WTC11 (cell line): ENCODE measurements at regions not wholly inside any gene's neighbourhood (a gene's known extent, or its start where the extent isn't known, plus 50 kb on each side); places are given as distances from the start of the nearest gene placed in this dataset.

ENCODE experiments used
- ATAC-seq: fragments of 200-7000 bp; cut with Tn5 transposase; 2 replicates; pipeline ENCODE4 v1.10.0; 2021; ENCODE audit warnings: mild to moderate bottlenecking, moderate library complexity
- CTCF ChIA-PET: fragments of 300-600 bp; sonication (Branson Sonifier 250); formaldehyde crosslinking; loops from one replicate; lab custom pipeline; 2021; ENCODE audit warnings: antibody characterized with exemption; lab: Charles Lee
- POLR2A ChIA-PET: fragments of 350-600 bp; sonication (Branson Sonifier 250); formaldehyde crosslinking; loops from one replicate; lab custom pipeline; 2021; ENCODE audit warnings: antibody characterized with exemption; lab: Charles Lee
- DNase-seq: peaks from one replicate; pipeline ENCODE4 v3.0.0; 2021; ENCODE audit warnings: low spot score
- H3K27ac Mint-ChIP-seq: 2 replicates; pipeline ENCODE4 v1.8.0; 2021; ENCODE audit warnings: mixed read lengths
- H3K27me3 Mint-ChIP-seq: 2 replicates; pipeline ENCODE4 v1.8.0; 2021; ENCODE audit warnings: low read depth, mild to moderate bottlenecking, moderate library complexity, mixed read lengths
- H3K36me3 Mint-ChIP-seq: 2 replicates; pipeline ENCODE4 v1.8.0; 2021; ENCODE audit warnings: mixed read lengths
- H3K4me1 Mint-ChIP-seq: 2 replicates; pipeline ENCODE4 v1.8.0; 2022; ENCODE audit warnings: mixed read lengths
- H3K4me3 Mint-ChIP-seq: 2 replicates; pipeline ENCODE4 v1.8.0; 2021; ENCODE audit warnings: mild to moderate bottlenecking, moderate library complexity, mixed read lengths
- H3K9me3 Mint-ChIP-seq: 2 replicates; pipeline ENCODE4 v1.8.0; 2021; ENCODE audit warnings: mixed read lengths
- ELF4 ChIP-seq: sonication (generic); formaldehyde crosslinking; IDR thresholded peaks from 2 replicates; pipeline ENCODE4 v1.8.1; 2022; ENCODE audit warnings: low read depth, mild to moderate bottlenecking, moderate library complexity, missing genetic modification reagents
- FOXJ3 ChIP-seq: sonication (generic); formaldehyde crosslinking; IDR thresholded peaks from 2 replicates; pipeline ENCODE4 v1.9.0; 2021; ENCODE audit warnings: missing genetic modification reagents, mild to moderate bottlenecking, borderline replicate concordance
- JAZF1 ChIP-seq: fragments of 250-450 bp; sonication (Bioruptor Pico); IDR thresholded peaks from 2 replicates; pipeline ENCODE4 v1.9.0; 2021; ENCODE audit warnings: moderate library complexity, mild to moderate bottlenecking, inconsistent platforms
- KAT7 ChIP-seq: sonication (generic); formaldehyde crosslinking; IDR thresholded peaks from 2 replicates; pipeline ENCODE4 v1.8.1; 2023; ENCODE audit warnings: missing genetic modification reagents, mild to moderate bottlenecking, borderline replicate concordance
- NFATC4 ChIP-seq: fragments of 250-450 bp; sonication (Bioruptor Pico); IDR thresholded peaks from 2 replicates; pipeline ENCODE4 v1.9.0; 2021; ENCODE audit warnings: mild to moderate bottlenecking
- NFE2L1 ChIP-seq: sonication (generic); formaldehyde crosslinking; IDR thresholded peaks from 2 replicates; pipeline ENCODE4 v1.8.1; 2023; ENCODE audit warnings: missing genetic modification reagents
- NFYB ChIP-seq: sonication (generic); formaldehyde crosslinking; conservative IDR thresholded peaks from 2 replicates; pipeline ENCODE4 v1.8.0; 2022; ENCODE audit warnings: low read depth, missing genetic modification reagents
- OVOL2 ChIP-seq: fragments of 250-450 bp; sonication (Bioruptor Pico); IDR thresholded peaks from 2 replicates; pipeline ENCODE4 v1.9.0; 2021; ENCODE audit warnings: mild to moderate bottlenecking, borderline replicate concordance
- RORB ChIP-seq: fragments of 250-450 bp; sonication (Bioruptor Pico); IDR thresholded peaks from 2 replicates; pipeline ENCODE4 v1.9.0; 2021; ENCODE audit warnings: mild to moderate bottlenecking
- SOX15 ChIP-seq: fragments of 250-450 bp; sonication (Bioruptor Pico); IDR thresholded peaks from 2 replicates; pipeline ENCODE4 v1.9.0; 2021; ENCODE audit warnings: mild to moderate bottlenecking
- TCF7 ChIP-seq: sonication (generic); formaldehyde crosslinking; IDR thresholded peaks from 2 replicates; pipeline ENCODE4 v1.8.0; 2022; ENCODE audit warnings: mild to moderate bottlenecking, low read depth, missing genetic modification reagents, moderate library complexity
- TP53 ChIP-seq: sonication (generic); formaldehyde crosslinking; IDR thresholded peaks from 2 replicates; pipeline ENCODE4 v1.8.1; 2023; ENCODE audit warnings: mild to moderate bottlenecking, missing genetic modification reagents
- ZNF219 ChIP-seq: sonication (generic); formaldehyde crosslinking; IDR thresholded peaks from 2 replicates; pipeline ENCODE4 v1.8.0; 2023; ENCODE audit warnings: missing genetic modification reagents, mild to moderate bottlenecking, borderline replicate concordance
- ZNF263 ChIP-seq: sonication (generic); formaldehyde crosslinking; IDR thresholded peaks from 2 replicates; pipeline ENCODE4 v1.8.1; 2022; ENCODE audit warnings: low read depth, mild to moderate bottlenecking, moderate library complexity, missing genetic modification reagents
- TF ChIP-seq, protein P1 (sequence below): fragments of 250-450 bp; sonication (Bioruptor Pico); IDR thresholded peaks from 2 replicates; pipeline ENCODE4 v1.9.0; 2021; ENCODE audit warnings: mild to moderate bottlenecking
- TF ChIP-seq, protein P2 (sequence below): sonication (generic); formaldehyde crosslinking; IDR thresholded peaks from 2 replicates; pipeline ENCODE4 v1.8.0; 2022; ENCODE audit warnings: missing genetic modification reagents
- TF ChIP-seq, protein P3 (sequence below): fragments of 200-600 bp; IDR thresholded peaks from 2 replicates; pipeline ENCODE4 v1.8.0; 2022; ENCODE audit warnings: antibody characterized with exemption
- TF ChIP-seq, protein P4 (sequence below): sonication (generic); formaldehyde crosslinking; IDR thresholded peaks from 2 replicates; pipeline ENCODE4 v1.8.1; 2023; ENCODE audit warnings: mild to moderate bottlenecking, missing genetic modification reagents
- TF ChIP-seq, protein P5 (sequence below): sonication (generic); formaldehyde crosslinking; IDR thresholded peaks from 2 replicates; pipeline ENCODE4 v1.8.1; 2022; ENCODE audit warnings: missing genetic modification reagents, borderline replicate concordance
- TF ChIP-seq, protein P6 (sequence below): sonication (generic); formaldehyde crosslinking; IDR thresholded peaks from 2 replicates; pipeline ENCODE4 v1.8.1; 2022; ENCODE audit warnings: mild to moderate bottlenecking, moderate library complexity, missing genetic modification reagents
- TF ChIP-seq, protein P7 (sequence below): fragments of 250-450 bp; sonication (Bioruptor Pico); IDR thresholded peaks from 2 replicates; pipeline ENCODE4 v1.8.0; 2021; ENCODE audit warnings: mild to moderate bottlenecking
- TF ChIP-seq, protein P8 (sequence below): fragments of 250-450 bp; sonication (Bioruptor Pico); IDR thresholded peaks from 2 replicates; pipeline ENCODE4 v1.9.0; 2021; ENCODE audit warnings: moderate library complexity, mild to moderate bottlenecking, inconsistent platforms, borderline replicate concordance
- TF ChIP-seq, protein P9 (sequence below): sonication (generic); formaldehyde crosslinking; IDR thresholded peaks from 2 replicates; pipeline ENCODE4 v1.8.0; 2022; ENCODE audit warnings: mild to moderate bottlenecking, missing genetic modification reagents

DNA sequence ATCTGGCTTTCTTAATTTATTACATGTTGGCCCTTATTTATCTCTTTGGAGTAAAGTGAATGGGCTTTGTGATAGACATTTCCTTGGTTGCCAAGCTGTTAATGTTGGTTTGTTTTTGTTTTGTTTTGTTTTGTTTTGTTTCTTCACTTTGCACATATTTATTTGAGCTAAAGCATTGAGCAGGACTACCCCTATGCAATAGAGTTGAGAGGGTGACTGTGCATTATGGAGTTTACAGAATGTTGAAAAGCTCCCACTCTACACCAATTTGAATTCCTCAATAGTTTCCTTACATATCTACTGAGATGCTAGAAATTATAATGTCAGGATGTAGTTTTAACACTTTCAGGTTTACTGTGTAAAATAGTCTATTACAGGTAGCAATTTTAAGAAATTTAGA lies 462.8 kb upstream of the CBLB start:
- Mint-ChIP-seq H3K9me3 (no peaks in the 10 kb centered on the region), H3K27ac (no peak overlapping the region), H3K4me1 (peaks cover 9% of the 10 kb centered on the region), H3K4me3 (no peak overlapping the region), H3K36me3 (no peaks in the 10 kb centered on the region), H3K27me3 (no peaks in the 10 kb centered on the region)
- no peak for ATAC-seq
- ChIA-PET POLR2A (no interaction called here), CTCF (no interaction called here)
- no peak for DNase-seq
- TF ChIP-seq, protein P1, sequence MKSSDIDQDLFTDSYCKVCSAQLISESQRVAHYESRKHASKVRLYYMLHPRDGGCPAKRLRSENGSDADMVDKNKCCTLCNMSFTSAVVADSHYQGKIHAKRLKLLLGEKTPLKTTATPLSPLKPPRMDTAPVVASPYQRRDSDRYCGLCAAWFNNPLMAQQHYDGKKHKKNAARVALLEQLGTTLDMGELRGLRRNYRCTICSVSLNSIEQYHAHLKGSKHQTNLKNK (CRISPR knock-in tag) = no peak
- TF ChIP-seq, protein P2, sequence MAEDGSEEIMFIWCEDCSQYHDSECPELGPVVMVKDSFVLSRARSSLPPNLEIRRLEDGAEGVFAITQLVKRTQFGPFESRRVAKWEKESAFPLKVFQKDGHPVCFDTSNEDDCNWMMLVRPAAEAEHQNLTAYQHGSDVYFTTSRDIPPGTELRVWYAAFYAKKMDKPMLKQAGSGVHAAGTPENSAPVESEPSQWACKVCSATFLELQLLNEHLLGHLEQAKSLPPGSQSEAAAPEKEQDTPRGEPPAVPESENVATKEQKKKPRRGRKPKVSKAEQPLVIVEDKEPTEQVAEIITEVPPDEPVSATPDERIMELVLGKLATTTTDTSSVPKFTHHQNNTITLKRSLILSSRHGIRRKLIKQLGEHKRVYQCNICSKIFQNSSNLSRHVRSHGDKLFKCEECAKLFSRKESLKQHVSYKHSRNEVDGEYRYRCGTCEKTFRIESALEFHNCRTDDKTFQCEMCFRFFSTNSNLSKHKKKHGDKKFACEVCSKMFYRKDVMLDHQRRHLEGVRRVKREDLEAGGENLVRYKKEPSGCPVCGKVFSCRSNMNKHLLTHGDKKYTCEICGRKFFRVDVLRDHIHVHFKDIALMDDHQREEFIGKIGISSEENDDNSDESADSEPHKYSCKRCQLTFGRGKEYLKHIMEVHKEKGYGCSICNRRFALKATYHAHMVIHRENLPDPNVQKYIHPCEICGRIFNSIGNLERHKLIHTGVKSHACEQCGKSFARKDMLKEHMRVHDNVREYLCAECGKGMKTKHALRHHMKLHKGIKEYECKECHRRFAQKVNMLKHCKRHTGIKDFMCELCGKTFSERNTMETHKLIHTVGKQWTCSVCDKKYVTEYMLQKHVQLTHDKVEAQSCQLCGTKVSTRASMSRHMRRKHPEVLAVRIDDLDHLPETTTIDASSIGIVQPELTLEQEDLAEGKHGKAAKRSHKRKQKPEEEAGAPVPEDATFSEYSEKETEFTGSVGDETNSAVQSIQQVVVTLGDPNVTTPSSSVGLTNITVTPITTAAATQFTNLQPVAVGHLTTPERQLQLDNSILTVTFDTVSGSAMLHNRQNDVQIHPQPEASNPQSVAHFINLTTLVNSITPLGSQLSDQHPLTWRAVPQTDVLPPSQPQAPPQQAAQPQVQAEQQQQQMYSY (CRISPR knock-in tag) = no peak
- TF ChIP-seq ZNF263 (no peak), NFATC4 (CRISPR knock-in tag) (no peak), JAZF1 (CRISPR knock-in tag) (no peak), TCF7 (no peak), RORB (CRISPR knock-in tag) (no peak), OVOL2 (CRISPR knock-in tag) (no peak), ZNF219 (CRISPR knock-in tag) (no peak), TP53 (no peak)
- TF ChIP-seq, protein P3, sequence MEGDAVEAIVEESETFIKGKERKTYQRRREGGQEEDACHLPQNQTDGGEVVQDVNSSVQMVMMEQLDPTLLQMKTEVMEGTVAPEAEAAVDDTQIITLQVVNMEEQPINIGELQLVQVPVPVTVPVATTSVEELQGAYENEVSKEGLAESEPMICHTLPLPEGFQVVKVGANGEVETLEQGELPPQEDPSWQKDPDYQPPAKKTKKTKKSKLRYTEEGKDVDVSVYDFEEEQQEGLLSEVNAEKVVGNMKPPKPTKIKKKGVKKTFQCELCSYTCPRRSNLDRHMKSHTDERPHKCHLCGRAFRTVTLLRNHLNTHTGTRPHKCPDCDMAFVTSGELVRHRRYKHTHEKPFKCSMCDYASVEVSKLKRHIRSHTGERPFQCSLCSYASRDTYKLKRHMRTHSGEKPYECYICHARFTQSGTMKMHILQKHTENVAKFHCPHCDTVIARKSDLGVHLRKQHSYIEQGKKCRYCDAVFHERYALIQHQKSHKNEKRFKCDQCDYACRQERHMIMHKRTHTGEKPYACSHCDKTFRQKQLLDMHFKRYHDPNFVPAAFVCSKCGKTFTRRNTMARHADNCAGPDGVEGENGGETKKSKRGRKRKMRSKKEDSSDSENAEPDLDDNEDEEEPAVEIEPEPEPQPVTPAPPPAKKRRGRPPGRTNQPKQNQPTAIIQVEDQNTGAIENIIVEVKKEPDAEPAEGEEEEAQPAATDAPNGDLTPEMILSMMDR = no peak
- TF ChIP-seq, protein P4, sequence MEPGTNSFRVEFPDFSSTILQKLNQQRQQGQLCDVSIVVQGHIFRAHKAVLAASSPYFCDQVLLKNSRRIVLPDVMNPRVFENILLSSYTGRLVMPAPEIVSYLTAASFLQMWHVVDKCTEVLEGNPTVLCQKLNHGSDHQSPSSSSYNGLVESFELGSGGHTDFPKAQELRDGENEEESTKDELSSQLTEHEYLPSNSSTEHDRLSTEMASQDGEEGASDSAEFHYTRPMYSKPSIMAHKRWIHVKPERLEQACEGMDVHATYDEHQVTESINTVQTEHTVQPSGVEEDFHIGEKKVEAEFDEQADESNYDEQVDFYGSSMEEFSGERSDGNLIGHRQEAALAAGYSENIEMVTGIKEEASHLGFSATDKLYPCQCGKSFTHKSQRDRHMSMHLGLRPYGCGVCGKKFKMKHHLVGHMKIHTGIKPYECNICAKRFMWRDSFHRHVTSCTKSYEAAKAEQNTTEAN = no peak

DNA sequence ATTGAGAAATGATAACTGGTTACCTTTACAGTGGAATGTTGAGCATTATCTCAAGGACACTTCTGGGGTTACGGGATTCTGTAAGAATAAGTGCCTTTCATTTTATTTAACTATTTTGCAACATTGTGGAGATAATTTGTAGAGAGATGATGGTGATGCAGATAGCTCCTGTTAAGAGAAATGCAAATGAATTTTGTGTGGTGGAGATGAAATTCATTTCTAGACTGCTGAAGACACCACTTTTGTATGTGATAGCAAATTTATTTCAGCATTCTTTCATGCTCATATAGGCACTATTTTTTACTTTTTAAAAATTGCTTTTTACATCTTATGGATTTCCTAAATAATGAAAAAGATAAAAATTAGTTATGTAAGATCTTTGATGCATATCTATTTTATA lies 463.3 kb upstream of the CBLB start:
- ATAC-seq = no peak
- POLR2A ChIA-PET = no interaction called here
- TF ChIP-seq, protein P5, sequence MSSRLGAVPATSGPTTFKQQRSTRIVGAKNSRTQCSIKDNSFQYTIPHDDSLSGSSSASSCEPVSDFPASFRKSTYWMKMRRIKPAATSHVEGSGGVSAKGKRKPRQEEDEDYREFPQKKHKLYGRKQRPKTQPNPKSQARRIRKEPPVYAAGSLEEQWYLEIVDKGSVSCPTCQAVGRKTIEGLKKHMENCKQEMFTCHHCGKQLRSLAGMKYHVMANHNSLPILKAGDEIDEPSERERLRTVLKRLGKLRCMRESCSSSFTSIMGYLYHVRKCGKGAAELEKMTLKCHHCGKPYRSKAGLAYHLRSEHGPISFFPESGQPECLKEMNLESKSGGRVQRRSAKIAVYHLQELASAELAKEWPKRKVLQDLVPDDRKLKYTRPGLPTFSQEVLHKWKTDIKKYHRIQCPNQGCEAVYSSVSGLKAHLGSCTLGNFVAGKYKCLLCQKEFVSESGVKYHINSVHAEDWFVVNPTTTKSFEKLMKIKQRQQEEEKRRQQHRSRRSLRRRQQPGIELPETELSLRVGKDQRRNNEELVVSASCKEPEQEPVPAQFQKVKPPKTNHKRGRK = no peak
- no peak for TF ChIP-seq ELF4 (CRISPR knock-in tag)
- TF ChIP-seq, protein P1 (CRISPR knock-in tag) = no peak
- no peak for TF ChIP-seq SOX15
- TF ChIP-seq NFYB (CRISPR knock-in tag) = no peak
- TF ChIP-seq, protein P6, sequence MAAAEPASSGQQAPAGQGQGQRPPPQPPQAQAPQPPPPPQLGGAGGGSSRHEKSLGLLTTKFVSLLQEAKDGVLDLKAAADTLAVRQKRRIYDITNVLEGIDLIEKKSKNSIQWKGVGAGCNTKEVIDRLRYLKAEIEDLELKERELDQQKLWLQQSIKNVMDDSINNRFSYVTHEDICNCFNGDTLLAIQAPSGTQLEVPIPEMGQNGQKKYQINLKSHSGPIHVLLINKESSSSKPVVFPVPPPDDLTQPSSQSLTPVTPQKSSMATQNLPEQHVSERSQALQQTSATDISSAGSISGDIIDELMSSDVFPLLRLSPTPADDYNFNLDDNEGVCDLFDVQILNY (CRISPR knock-in tag) = no peak
- TF ChIP-seq, protein P7, sequence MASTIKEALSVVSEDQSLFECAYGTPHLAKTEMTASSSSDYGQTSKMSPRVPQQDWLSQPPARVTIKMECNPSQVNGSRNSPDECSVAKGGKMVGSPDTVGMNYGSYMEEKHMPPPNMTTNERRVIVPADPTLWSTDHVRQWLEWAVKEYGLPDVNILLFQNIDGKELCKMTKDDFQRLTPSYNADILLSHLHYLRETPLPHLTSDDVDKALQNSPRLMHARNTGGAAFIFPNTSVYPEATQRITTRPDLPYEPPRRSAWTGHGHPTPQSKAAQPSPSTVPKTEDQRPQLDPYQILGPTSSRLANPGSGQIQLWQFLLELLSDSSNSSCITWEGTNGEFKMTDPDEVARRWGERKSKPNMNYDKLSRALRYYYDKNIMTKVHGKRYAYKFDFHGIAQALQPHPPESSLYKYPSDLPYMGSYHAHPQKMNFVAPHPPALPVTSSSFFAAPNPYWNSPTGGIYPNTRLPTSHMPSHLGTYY (CRISPR knock-in tag) = no peak
- TF ChIP-seq KAT7 (CRISPR knock-in tag) = no peak
- TF ChIP-seq JAZF1 (CRISPR knock-in tag) = no peak
- TF ChIP-seq FOXJ3 (CRISPR knock-in tag) = no peak
- TF ChIP-seq, protein P8, sequence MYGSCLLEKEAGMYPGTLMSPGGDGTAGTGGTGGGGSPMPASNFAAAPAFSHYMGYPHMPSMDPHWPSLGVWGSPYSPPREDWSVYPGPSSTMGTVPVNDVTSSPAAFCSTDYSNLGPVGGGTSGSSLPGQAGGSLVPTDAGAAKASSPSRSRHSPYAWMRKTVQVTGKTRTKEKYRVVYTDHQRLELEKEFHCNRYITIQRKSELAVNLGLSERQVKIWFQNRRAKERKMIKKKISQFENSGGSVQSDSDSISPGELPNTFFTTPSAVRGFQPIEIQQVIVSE = no peak
- no peak for TF ChIP-seq NFE2L1 (CRISPR knock-in tag)
- TF ChIP-seq, protein P9, sequence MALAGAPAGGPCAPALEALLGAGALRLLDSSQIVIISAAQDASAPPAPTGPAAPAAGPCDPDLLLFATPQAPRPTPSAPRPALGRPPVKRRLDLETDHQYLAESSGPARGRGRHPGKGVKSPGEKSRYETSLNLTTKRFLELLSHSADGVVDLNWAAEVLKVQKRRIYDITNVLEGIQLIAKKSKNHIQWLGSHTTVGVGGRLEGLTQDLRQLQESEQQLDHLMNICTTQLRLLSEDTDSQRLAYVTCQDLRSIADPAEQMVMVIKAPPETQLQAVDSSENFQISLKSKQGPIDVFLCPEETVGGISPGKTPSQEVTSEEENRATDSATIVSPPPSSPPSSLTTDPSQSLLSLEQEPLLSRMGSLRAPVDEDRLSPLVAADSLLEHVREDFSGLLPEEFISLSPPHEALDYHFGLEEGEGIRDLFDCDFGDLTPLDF (CRISPR knock-in tag) = no peak

More for the DNA sequence above, 463.3 kb upstream of the CBLB start:
- no peaks in the 10 kb centered on the region for H3K36me3 Mint-ChIP-seq
- H3K27ac Mint-ChIP-seq = no peak overlapping the region
- CTCF ChIA-PET = no interaction called here
- no peaks in the 10 kb centered on the region for H3K27me3 Mint-ChIP-seq
- no peaks in the 10 kb centered on the region for H3K9me3 Mint-ChIP-seq
- DNase-seq = no peak
- no peak overlapping the region for H3K4me3 Mint-ChIP-seq
- H3K4me1 Mint-ChIP-seq = peaks cover 4% of the 10 kb centered on the region
